ENCODE measurements at regions not wholly inside any gene's neighbourhood (a gene's known extent, or its start where the extent isn't known, plus 50 kb on each side); places are given as distances from the start of the nearest gene placed in this dataset.

DNA sequence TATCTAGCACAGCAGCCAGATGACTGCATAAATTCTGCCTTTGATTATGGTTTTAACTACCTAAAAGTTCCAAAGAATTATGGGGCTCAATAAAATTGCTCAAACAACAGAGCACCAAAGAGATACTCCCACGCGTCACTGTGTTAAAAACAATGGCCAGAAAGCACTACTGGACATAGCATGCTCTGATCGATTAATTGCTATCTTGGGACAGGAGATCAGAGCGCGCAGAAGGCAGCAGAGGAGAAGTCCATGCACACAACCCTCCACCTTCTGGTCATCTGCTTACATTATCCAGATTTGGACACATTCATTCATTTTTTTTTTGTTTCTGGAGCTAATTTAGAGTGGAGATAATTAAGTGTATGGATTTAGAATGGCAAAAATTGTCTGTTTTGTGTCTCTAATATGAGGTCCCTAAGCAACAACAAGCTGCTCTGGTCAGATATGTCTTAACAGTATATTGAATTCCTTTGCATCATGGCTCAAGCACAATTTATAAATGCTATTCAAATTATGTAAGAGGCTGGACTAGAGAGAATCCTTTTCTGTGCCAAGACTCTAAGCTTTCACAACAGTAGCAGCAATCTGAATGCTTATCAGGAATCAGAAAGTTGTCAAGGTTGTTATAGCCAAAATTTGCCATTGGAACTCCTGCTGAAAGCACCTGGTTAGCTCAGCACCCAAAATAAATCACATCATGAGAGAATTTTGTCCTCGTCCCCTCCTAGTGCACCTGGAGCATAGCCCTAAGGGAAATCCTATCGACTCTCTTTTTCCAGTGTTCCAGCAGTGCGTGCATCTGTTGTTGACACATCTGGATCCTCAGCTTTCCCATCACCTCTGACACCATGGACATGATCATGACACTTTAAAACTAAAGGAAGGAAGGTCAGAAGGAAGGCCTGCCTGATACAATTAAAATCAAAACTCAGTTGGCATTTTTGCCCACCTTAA lies 98.6 kb upstream of the HMHB1 start:
- H2AFZ ChIP-seq: no peak overlapping the region
- no peak overlapping the region for H3K4me2 ChIP-seq
- H3K4me3 ChIP-seq: no peak overlapping the region
- no peaks in the 10 kb centered on the region for H3K9me2 ChIP-seq (replicated peaks; ENCODE audit: insufficient read depth)
- H3K9me3 ChIP-seq (ENCODE audit: low read depth): no peaks in the 10 kb centered on the region
- WGBS (ENCODE audit: low lambda C conversion rate, missing lambda C conversion rate): 92% methylated on average over 8 of the region's 8 CpGs
- H3K4me1 ChIP-seq (ENCODE audit: insufficient read depth): no peaks in the 10 kb centered on the region
- no peaks in the 10 kb centered on the region for H4K20me1 ChIP-seq (ENCODE audit: insufficient read depth, poor library complexity, severe bottlenecking)
- H3K27me3 ChIP-seq: no peaks in the 10 kb centered on the region
- TF ChIP-seq EZH2 (IDR thresholded peaks at IDR 0.05; ENCODE audit: borderline replicate concordance) (no peak), EZH2phosphoT487 (IDR thresholded peaks at IDR 0.05; ENCODE audit: low read depth, severe bottlenecking, unreplicated experiment) (no peak)
- TF ChIP-seq, protein P1, sequence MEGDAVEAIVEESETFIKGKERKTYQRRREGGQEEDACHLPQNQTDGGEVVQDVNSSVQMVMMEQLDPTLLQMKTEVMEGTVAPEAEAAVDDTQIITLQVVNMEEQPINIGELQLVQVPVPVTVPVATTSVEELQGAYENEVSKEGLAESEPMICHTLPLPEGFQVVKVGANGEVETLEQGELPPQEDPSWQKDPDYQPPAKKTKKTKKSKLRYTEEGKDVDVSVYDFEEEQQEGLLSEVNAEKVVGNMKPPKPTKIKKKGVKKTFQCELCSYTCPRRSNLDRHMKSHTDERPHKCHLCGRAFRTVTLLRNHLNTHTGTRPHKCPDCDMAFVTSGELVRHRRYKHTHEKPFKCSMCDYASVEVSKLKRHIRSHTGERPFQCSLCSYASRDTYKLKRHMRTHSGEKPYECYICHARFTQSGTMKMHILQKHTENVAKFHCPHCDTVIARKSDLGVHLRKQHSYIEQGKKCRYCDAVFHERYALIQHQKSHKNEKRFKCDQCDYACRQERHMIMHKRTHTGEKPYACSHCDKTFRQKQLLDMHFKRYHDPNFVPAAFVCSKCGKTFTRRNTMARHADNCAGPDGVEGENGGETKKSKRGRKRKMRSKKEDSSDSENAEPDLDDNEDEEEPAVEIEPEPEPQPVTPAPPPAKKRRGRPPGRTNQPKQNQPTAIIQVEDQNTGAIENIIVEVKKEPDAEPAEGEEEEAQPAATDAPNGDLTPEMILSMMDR (IDR thresholded peaks at IDR 0.05; ENCODE audit: poor library complexity): no peak
- no peaks in the 10 kb centered on the region for H3K79me2 ChIP-seq
- no peaks in the 10 kb centered on the region for H3K36me3 ChIP-seq (replicated peaks; ENCODE audit: insufficient read depth, low read depth)
- no peak overlapping the region for H3K27ac ChIP-seq
- DNase-seq (ENCODE audit: low spot score): no peak

- H3K9me2 ChIP-seq (replicated peaks; ENCODE audit: insufficient read depth): no peaks in the 10 kb centered on the region
- WGBS (ENCODE audit: low lambda C conversion rate, missing lambda C conversion rate): 92% methylated on average over 2 of the region's 2 CpGs
- H3K36me3 ChIP-seq (replicated peaks; ENCODE audit: insufficient read depth, low read depth): no peaks in the 10 kb centered on the region
- no peak overlapping the region for H3K4me3 ChIP-seq
- TF ChIP-seq EZH2 (IDR thresholded peaks at IDR 0.05; ENCODE audit: borderline replicate concordance) (no peak), EZH2phosphoT487 (IDR thresholded peaks at IDR 0.05; ENCODE audit: low read depth, severe bottlenecking, unreplicated experiment) (no peak)
- TF ChIP-seq, protein P1 (IDR thresholded peaks at IDR 0.05; ENCODE audit: poor library complexity): no peak
- DNase-seq (ENCODE audit: low spot score): no peak
- no peaks in the 10 kb centered on the region for H3K27me3 ChIP-seq
- no peak overlapping the region for H3K27ac ChIP-seq
- H3K9me3 ChIP-seq (ENCODE audit: low read depth): no peaks in the 10 kb centered on the region
- H3K79me2 ChIP-seq: no peaks in the 10 kb centered on the region
- H3K4me2 ChIP-seq: no peak overlapping the region
- no peaks in the 10 kb centered on the region for H3K4me1 ChIP-seq (ENCODE audit: insufficient read depth)
- no peaks in the 10 kb centered on the region for H4K20me1 ChIP-seq (ENCODE audit: insufficient read depth, poor library complexity, severe bottlenecking)
- no peak overlapping the region for H2AFZ ChIP-seq
These were observed 103.3 kb upstream of the HMHB1 start for GRCh38 chr5:143708672-143709071.

DNA sequence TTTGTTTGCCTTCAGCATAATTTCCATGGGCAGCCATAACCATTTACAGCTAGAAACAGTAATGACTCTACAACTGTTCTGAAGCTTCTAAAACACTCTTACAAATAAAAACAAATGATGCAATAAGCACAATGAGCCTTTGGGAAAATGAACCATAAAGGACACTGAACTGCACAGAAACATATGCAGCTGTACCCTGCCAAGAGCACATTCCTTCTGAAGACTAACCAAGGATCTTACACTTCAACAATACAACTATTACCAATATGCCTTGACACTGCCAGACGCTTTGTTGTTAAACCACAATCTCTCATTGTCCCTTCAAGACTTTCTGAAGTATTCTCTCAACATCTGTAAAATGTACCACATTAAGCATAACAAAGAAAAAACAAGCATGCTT lies 104.2 kb upstream of the HMHB1 start:
- Histone ChIP-seq H2AFZ (no peak overlapping the region), H3K9me2 (replicated peaks; ENCODE audit: insufficient read depth) (no peaks in the 10 kb centered on the region), H3K36me3 (replicated peaks; ENCODE audit: insufficient read depth, low read depth) (no peaks in the 10 kb centered on the region), H3K27me3 (no peaks in the 10 kb centered on the region), H3K79me2 (no peaks in the 10 kb centered on the region), H3K27ac (no peak overlapping the region), H3K4me2 (no peak overlapping the region), H4K20me1 (ENCODE audit: insufficient read depth, poor library complexity, severe bottlenecking) (no peaks in the 10 kb centered on the region), H3K9me3 (ENCODE audit: low read depth) (no peaks in the 10 kb centered on the region), H3K4me1 (ENCODE audit: insufficient read depth) (no peaks in the 10 kb centered on the region), H3K4me3 (no peak overlapping the region)
- DNase-seq (ENCODE audit: low spot score): no peak
- 41% methylated on average over 1 of the region's 1 CpG for WGBS (ENCODE audit: low lambda C conversion rate, missing lambda C conversion rate)
- no peak for TF ChIP-seq EZH2 (IDR thresholded peaks at IDR 0.05; ENCODE audit: borderline replicate concordance)
- no peak for TF ChIP-seq EZH2phosphoT487 (IDR thresholded peaks at IDR 0.05; ENCODE audit: low read depth, severe bottlenecking, unreplicated experiment)
- TF ChIP-seq, protein P1 (IDR thresholded peaks at IDR 0.05; ENCODE audit: poor library complexity): no peak

All from hepatocyte (in vitro differentiated cells).